Hematopoietic multipotent progenitor cell treated with erythropoietin and hydrocortisone succinate and interleukin-3 and kit ligand, for 4 days (in vitro differentiated cells): ENCODE measurements at regions not wholly inside any gene's neighbourhood (a gene's known extent, or its start where the extent isn't known, plus 50 kb on each side); places are given as distances from the start of the nearest gene placed in this dataset.
"Not testable (repeated sequence)": the region's sequence is repeated elsewhere in the genome, so short reads cannot be mapped to it uniquely, and the experiment has no call there.

Experiments
- DNase-seq: peaks from one replicate; pipeline ENCODE4 v3.0.0-alpha.2; 2015

DNA sequence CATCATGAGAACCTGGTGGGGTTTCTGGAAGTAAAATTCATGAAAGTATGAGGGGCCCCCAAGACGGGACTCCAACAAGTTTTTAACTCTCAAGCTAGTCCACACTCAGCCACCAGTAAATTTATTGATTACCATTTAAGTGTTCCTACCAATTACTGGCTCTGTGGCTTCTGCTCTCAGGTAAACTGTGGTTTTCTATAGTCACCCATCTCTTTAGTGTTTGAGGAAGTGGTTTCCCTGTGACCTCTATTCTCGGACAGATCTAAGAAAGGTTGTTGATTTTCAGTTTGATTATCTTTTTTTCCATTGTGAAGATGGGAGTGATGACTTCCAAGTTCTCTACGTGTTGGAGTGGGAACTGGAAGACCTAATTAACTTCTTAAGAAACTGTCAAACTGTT lies 869.6 kb downstream of the CDY1 start:
- DNase-seq = not testable (repeated sequence)

DNA sequence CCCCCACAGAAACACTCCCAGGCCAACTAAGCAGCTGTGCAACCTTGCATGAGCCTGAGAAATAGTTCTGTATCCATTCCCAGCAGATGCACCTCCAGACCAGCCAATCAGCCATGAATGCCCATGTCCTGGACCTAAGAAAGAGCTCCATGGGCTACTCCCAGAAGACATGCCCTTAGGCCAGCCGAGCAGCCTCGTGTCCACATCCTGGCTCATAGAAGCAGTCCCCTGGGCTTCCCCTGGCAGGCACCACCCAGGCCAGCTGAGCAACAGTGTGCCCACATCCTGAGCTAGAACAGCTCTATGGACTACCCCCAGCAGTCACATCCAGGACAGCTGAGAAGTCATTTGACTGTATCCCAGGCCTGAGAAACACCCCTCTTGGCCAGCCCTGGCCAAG lies 899.5 kb downstream of the CDY1 start:
- DNase-seq = not testable (repeated sequence)

DNA sequence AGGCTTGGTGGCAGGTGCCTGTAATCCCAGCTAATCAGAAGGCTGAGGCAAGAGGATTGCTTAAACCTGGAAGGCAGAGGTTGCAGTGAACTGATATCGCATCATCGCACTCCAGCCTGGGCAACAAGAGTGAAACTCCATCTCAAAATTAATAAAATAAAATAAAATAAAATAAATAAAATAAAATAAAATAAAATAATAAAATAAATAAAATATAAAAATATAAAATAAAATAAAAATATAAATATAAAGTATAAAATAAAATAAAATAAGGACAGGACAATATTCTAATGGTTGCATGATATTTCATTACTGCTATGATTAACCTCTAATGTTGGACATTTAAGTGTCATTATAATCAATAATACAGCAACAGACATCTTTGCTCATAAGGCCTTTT lies 933.1 kb downstream of the CDY1 start:
- no peak for DNase-seq

DNA sequence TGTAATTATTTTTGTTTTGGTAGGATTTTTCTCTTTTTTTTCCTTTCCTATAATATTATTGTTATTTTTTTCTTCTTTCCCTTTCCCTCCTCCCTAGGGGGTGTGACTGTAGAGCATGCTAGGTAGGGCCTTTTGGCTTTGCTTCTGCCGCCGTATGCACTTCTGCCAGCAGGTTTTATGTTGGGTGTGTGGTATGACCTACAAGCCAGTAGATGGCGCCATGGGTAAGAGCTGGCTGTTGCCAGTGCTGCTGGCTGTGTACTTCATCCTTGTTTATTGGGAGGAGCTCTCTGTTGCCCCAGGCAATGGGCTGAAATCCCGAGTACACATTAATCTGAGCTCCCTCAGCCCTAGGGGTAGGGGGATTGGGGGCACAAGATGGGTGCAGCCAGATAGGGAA lies 941.1 kb downstream of the CDY1 start:
- DNase-seq = peak; percentile 1
